ENCODE measurements at regions not wholly inside any gene's neighbourhood (a gene's known extent, or its start where the extent isn't known, plus 50 kb on each side); places are given as distances from the start of the nearest gene placed in this dataset.

DNA sequence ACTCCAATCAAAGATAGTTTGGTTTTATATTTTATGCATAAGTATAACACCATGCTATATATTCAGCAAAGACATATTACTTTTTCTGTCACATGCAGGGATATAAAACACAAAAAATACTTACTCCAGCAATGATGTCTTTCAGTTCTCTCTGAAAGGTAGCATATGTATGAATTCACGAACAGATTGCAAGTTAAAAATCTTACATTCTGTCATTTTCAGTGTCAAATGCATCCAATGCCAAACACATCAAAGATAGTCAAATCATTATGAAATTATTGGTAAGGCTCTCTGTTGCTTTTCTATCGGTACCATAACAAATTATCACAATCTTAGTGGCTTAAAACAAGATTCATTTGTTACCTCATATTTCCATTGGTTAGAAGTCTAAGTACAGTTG is 492.0 kb upstream of the KIF2B start:
- DNase-seq: no peak
- TF ChIP-seq RXRA (IDR thresholded peaks at IDR 0.05; ENCODE audit: borderline replicate concordance, low read depth) (no peak), SIN3A (IDR thresholded peaks at IDR 0.05; ENCODE audit: borderline replicate concordance, low read depth, low read length) (no peak), TCF12 (IDR thresholded peaks at IDR 0.05) (no peak)
- Histone ChIP-seq H3K36me3 (replicated peaks in 1 of 2; ENCODE audit: control insufficient read depth in 1 of 2, insufficient read depth in 2 of 2, low read length in 1 of 2) (no peaks in the 10 kb centered on the region), H4K20me1 (ENCODE audit: insufficient read depth) (no peaks in the 10 kb centered on the region), H3K9me2 (0 out of 2 replicates have a peak, but pooled peaks cover 3% of the 10 kb centered on the region), H3K9me3 (no peaks in the 10 kb centered on the region; the same call in 1 of the 2 replicates), H2AFZ (ENCODE audit: low read depth) (no peak overlapping the region), H3K27me3 (ENCODE audit: insufficient read depth) (no peaks in the 10 kb centered on the region), H3K79me2 (ENCODE audit: insufficient read depth) (no peaks in the 10 kb centered on the region), H3F3A (replicated peaks; ENCODE audit: insufficient read depth) (no peaks in the 10 kb centered on the region), H3K4me1 (ENCODE audit: control insufficient read depth in 1 of 2, insufficient read depth in 2 of 2, low read depth in 1 of 2, low read length in 1 of 2) (no peaks in the 10 kb centered on the region), H3K4me2 (no peak overlapping the region), H3K27ac (ENCODE audit: low read depth in 2 of 2, low read length in 1 of 2) (no peak overlapping the region), H3K4me3 (ENCODE audit: low read depth in 2 of 2, low read length in 1 of 2) (no peak overlapping the region), H3K9ac (no peak overlapping the region)
- ChIA-PET POLR2A (no interaction called here), CTCF (no interaction called here)
- WGBS (ENCODE audit: low lambda C conversion rate): 19% methylated on average over 2 of the region's 2 CpGs

DNA sequence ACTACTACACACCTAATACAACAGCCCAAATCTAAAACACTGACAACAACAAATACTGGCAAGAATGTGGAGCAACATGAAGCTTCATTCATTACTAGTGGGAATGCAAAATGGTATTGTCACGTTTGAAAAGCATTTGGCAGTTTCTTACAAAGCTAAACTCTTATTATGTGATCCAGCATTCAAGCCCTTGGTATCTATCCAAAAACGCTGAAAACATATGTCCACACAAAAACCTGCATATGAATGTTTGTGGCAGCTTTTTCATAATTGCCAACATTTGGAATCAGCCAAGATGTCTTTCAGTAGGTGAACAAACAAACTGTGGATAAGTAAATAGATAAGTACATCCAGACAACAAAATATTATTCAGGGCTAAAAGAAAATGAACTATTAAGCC is 501.1 kb upstream of the KIF2B start:
- no peak for DNase-seq
- 0 out of 2 replicates have a peak, but pooled peaks cover 3% of the 10 kb centered on the region for H3K9me2 ChIP-seq
- H4K20me1 ChIP-seq (ENCODE audit: insufficient read depth): no peaks in the 10 kb centered on the region
- ChIA-PET CTCF (no interaction called here), POLR2A (no interaction called here)
- H2AFZ ChIP-seq (ENCODE audit: low read depth): no peak overlapping the region
- no peaks in the 10 kb centered on the region for H3K27me3 ChIP-seq (ENCODE audit: insufficient read depth)
- TF ChIP-seq MEF2A (IDR thresholded peaks at IDR 0.05; ENCODE audit: borderline replicate concordance, low read depth) (no peak), SMC3 (IDR thresholded peaks at IDR 0.05; ENCODE audit: low read depth, low read length) (no peak), FOSL2 (IDR thresholded peaks at IDR 0.05; ENCODE audit: borderline replicate concordance, low read depth) (no peak), RXRA (IDR thresholded peaks at IDR 0.05; ENCODE audit: borderline replicate concordance, low read depth) (no peak), FOXJ3 (CRISPR knock-in tag; IDR thresholded peaks at IDR 0.05) (no peak), TCF12 (IDR thresholded peaks at IDR 0.05) (no peak), POLR2AphosphoS5 (IDR thresholded peaks at IDR 0.05; ENCODE audit: low read depth, low read length) (no peak), TAF1 (IDR thresholded peaks at IDR 0.05; ENCODE audit: borderline replicate concordance, low read depth, low read length) (no peak), RFX5 (IDR thresholded peaks at IDR 0.05; ENCODE audit: low read length) (no peak), EZH2phosphoT487 (IDR thresholded peaks at IDR 0.05; ENCODE audit: borderline replicate concordance, low read depth) (no peak), CHD2 (IDR thresholded peaks at IDR 0.05; ENCODE audit: low read length, partially characterized antibody) (no peak), NRF1 (IDR thresholded peaks at IDR 0.05; ENCODE audit: low read depth, low read length) (no peak), RCOR1 (IDR thresholded peaks at IDR 0.05; ENCODE audit: low read length) (no peak), RAD21 (IDR thresholded peaks at IDR 0.05; ENCODE audit: low read length) (no peak)
- TF ChIP-seq, protein P1, sequence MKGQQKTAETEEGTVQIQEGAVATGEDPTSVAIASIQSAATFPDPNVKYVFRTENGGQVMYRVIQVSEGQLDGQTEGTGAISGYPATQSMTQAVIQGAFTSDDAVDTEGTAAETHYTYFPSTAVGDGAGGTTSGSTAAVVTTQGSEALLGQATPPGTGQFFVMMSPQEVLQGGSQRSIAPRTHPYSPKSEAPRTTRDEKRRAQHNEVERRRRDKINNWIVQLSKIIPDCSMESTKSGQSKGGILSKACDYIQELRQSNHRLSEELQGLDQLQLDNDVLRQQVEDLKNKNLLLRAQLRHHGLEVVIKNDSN (IDR thresholded peaks at IDR 0.05; ENCODE audit: borderline replicate concordance, low read depth): no peak
- TF ChIP-seq, protein P2, sequence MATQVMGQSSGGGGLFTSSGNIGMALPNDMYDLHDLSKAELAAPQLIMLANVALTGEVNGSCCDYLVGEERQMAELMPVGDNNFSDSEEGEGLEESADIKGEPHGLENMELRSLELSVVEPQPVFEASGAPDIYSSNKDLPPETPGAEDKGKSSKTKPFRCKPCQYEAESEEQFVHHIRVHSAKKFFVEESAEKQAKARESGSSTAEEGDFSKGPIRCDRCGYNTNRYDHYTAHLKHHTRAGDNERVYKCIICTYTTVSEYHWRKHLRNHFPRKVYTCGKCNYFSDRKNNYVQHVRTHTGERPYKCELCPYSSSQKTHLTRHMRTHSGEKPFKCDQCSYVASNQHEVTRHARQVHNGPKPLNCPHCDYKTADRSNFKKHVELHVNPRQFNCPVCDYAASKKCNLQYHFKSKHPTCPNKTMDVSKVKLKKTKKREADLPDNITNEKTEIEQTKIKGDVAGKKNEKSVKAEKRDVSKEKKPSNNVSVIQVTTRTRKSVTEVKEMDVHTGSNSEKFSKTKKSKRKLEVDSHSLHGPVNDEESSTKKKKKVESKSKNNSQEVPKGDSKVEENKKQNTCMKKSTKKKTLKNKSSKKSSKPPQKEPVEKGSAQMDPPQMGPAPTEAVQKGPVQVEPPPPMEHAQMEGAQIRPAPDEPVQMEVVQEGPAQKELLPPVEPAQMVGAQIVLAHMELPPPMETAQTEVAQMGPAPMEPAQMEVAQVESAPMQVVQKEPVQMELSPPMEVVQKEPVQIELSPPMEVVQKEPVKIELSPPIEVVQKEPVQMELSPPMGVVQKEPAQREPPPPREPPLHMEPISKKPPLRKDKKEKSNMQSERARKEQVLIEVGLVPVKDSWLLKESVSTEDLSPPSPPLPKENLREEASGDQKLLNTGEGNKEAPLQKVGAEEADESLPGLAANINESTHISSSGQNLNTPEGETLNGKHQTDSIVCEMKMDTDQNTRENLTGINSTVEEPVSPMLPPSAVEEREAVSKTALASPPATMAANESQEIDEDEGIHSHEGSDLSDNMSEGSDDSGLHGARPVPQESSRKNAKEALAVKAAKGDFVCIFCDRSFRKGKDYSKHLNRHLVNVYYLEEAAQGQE (IDR thresholded peaks at IDR 0.05; ENCODE audit: low read depth, low read length): no peak
- TF ChIP-seq, protein P3, sequence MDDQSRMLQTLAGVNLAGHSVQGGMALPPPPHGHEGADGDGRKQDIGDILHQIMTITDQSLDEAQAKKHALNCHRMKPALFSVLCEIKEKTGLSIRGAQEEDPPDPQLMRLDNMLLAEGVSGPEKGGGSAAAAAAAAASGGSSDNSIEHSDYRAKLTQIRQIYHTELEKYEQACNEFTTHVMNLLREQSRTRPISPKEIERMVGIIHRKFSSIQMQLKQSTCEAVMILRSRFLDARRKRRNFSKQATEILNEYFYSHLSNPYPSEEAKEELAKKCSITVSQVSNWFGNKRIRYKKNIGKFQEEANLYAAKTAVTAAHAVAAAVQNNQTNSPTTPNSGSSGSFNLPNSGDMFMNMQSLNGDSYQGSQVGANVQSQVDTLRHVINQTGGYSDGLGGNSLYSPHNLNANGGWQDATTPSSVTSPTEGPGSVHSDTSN (IDR thresholded peaks at IDR 0.05): no peak
- TF ChIP-seq, protein P4, sequence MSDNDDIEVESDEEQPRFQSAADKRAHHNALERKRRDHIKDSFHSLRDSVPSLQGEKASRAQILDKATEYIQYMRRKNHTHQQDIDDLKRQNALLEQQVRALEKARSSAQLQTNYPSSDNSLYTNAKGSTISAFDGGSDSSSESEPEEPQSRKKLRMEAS (IDR thresholded peaks at IDR 0.05; ENCODE audit: low read depth): no peak
- H3K79me2 ChIP-seq (ENCODE audit: insufficient read depth): no peaks in the 10 kb centered on the region
- no peaks in the 10 kb centered on the region for H3K4me1 ChIP-seq (ENCODE audit: control insufficient read depth in 1 of 2, insufficient read depth in 2 of 2, low read depth in 1 of 2, low read length in 1 of 2)
- H3K9ac ChIP-seq: no peak overlapping the region
- H3K4me2 ChIP-seq: no peak overlapping the region
- no peaks in the 10 kb centered on the region for H3K36me3 ChIP-seq (replicated peaks in 1 of 2; ENCODE audit: control insufficient read depth in 1 of 2, insufficient read depth in 2 of 2, low read length in 1 of 2)
- H3K9me3 ChIP-seq: peaks cover 17% of the 10 kb centered on the region; the same call in 1 of the 2 replicates
- 15% methylated on average over 2 of the region's 2 CpGs for WGBS (ENCODE audit: low lambda C conversion rate)
- no peak overlapping the region for H3K4me3 ChIP-seq (ENCODE audit: low read depth in 2 of 2, low read length in 1 of 2)
- H3F3A ChIP-seq (replicated peaks; ENCODE audit: insufficient read depth): no peaks in the 10 kb centered on the region
- H3K27ac ChIP-seq (ENCODE audit: low read depth in 2 of 2, low read length in 1 of 2): no peak overlapping the region
